IMR-90 (cell line): ENCODE measurements at regions not wholly inside any gene's neighbourhood (a gene's known extent, or its start where the extent isn't known, plus 50 kb on each side); places are given as distances from the start of the nearest gene placed in this dataset.

ENCODE experiments used
- ATAC-seq: fragments of 200-7000 bp; cut with Tn5 transposase; 2 replicates; pipeline ENCODE4 v1.9.1; 2020; ENCODE audit warnings: low read depth, mild to moderate bottlenecking, moderate library complexity
- BruUV-seq: library from RNA; stranded (reverse); fragments of 400-500 nt; replicated peaks from 2 replicates; lab custom pipeline; 2021; lab: Mats Ljungman, UMichigan
- CTCF ChIA-PET: fragments of 300-600 bp; formaldehyde crosslinking; extraction: SDS; loops from one replicate; lab custom pipeline; 2021; ENCODE audit warnings: antibody characterized with exemption; lab: Yijun Ruan, JAX
- POLR2A ChIA-PET: fragments of 300-600 bp; sonication (Branson Sonifier 250); formaldehyde crosslinking; loops from one replicate; lab custom pipeline; 2022; ENCODE audit warnings: antibody characterized with exemption; ENCODE audit not compliant: unreplicated experiment; lab: Charles Lee
- DNase-seq: peaks from one replicate; pipeline ENCODE4 v3.0.0; 2013
- H2AFZ ChIP-seq: replicated peaks from 2 replicates; pipeline ENCODE3; 2013; ENCODE audit warnings: low read length, mild to moderate bottlenecking; ENCODE audit not compliant: poor library complexity
- H2AK5ac ChIP-seq: 2 replicates; pipeline ENCODE4 v1.6.1; 2013; ENCODE audit warnings: low read depth, low read length, inconsistent platforms
- H2AK9ac ChIP-seq: replicated peaks from 2 replicates; pipeline ENCODE3; 2013; ENCODE audit warnings: mild to moderate bottlenecking, low read depth, low read length, moderate library complexity; ENCODE audit not compliant: poor library complexity
- H2BK120ac ChIP-seq: 2 replicates; pipeline ENCODE4 v1.6.1; 2013; ENCODE audit warnings: low read depth, low read length, inconsistent platforms
- H2BK15ac ChIP-seq: 3 replicates; pipeline ENCODE4 v1.6.1; 2013; ENCODE audit warnings: low read depth, low read length, inconsistent platforms
- H2BK20ac ChIP-seq: 2 replicates; pipeline ENCODE4 v1.6.1; 2013; ENCODE audit warnings: low read depth, mild to moderate bottlenecking, inconsistent platforms, low read length, moderate library complexity
- H2BK5ac ChIP-seq: 2 replicates; pipeline ENCODE4 v1.6.1; 2013; ENCODE audit warnings: mild to moderate bottlenecking, low read depth, low read length, inconsistent platforms; ENCODE audit not compliant: poor library complexity, severe bottlenecking
- H3K14ac ChIP-seq: replicated peaks from 2 replicates; pipeline ENCODE4 v1.6.1; 2013; ENCODE audit warnings: low read depth, low read length, inconsistent platforms
- H3K18ac ChIP-seq: 2 replicates; pipeline ENCODE4 v1.6.1; 2013; ENCODE audit warnings: low read depth, low read length, control low read depth
- H3K23ac ChIP-seq: 2 replicates; pipeline ENCODE4 v1.6.1; 2013; ENCODE audit warnings: low read depth, low read length, inconsistent platforms
- H3K27ac ChIP-seq: 2 replicates; pipeline ENCODE4 v1.5.1; 2013; ENCODE audit warnings: mild to moderate bottlenecking, control low read depth, low read length; ENCODE audit not compliant: insufficient read depth
- H3K27me3 ChIP-seq: 2 replicates; pipeline ENCODE4 v1.6.1; 2013; ENCODE audit warnings: low read length; ENCODE audit not compliant: control insufficient read depth, insufficient read depth
- H3K36me3 ChIP-seq: 2 replicates; pipeline ENCODE4 v1.6.1; 2013; ENCODE audit warnings: low read length, mixed read lengths; ENCODE audit not compliant: control insufficient read depth, insufficient read depth
- H3K4ac ChIP-seq: 2 replicates; pipeline ENCODE4 v1.6.1; 2013; ENCODE audit warnings: low read depth, low read length, inconsistent platforms
- H3K4me1 ChIP-seq: 2 replicates; pipeline ENCODE4 v1.6.1; 2013; ENCODE audit warnings: low read length, mixed read lengths; ENCODE audit not compliant: control insufficient read depth, insufficient read depth
- H3K4me2 ChIP-seq: 2 replicates; pipeline ENCODE4 v1.6.1; 2013; ENCODE audit warnings: low read depth, mild to moderate bottlenecking, control low read depth, low read length, moderate library complexity
- H3K4me3 ChIP-seq: 2 replicates; pipeline ENCODE4 v1.5.1; 2013; ENCODE audit warnings: low read depth, mild to moderate bottlenecking, control low read depth, low read length, moderate library complexity; ENCODE audit not compliant: insufficient read depth
- H3K56ac ChIP-seq: 2 replicates; pipeline ENCODE4 v1.6.1; 2013; ENCODE audit warnings: low read length, inconsistent platforms; ENCODE audit not compliant: insufficient read depth; ENCODE audit errors: extremely low read depth
- H3K79me1 ChIP-seq, 2 experiments: 2 replicates each; pipeline ENCODE4 v1.6.1; 2013; ENCODE audit warnings: low read length in 2 of 2, inconsistent platforms in 1 of 2, low read depth in 1 of 2
- H3K9ac ChIP-seq: 2 replicates; pipeline ENCODE4 v1.6.1; 2013; ENCODE audit warnings: low read depth, low read length, control low read depth
- H3K9me1 ChIP-seq: 2 replicates; pipeline ENCODE4 v1.6.1; 2013; ENCODE audit warnings: low read length, inconsistent platforms; ENCODE audit not compliant: insufficient read depth
- H3K9me3 ChIP-seq: 2 replicates; pipeline ENCODE4 v1.6.1; 2013; ENCODE audit warnings: low read length; ENCODE audit not compliant: control insufficient read depth, insufficient read depth
- H4K20me1 ChIP-seq: 2 replicates; pipeline ENCODE4 v1.6.1; 2013; ENCODE audit warnings: low read length, inconsistent platforms; ENCODE audit not compliant: insufficient read depth
- H4K5ac ChIP-seq: 2 replicates; pipeline ENCODE4 v1.6.1; 2013; ENCODE audit warnings: mild to moderate bottlenecking, low read depth, low read length, control low read depth
- H4K8ac ChIP-seq, 2 experiments: 2 replicates each; pipeline ENCODE4 v1.6.1; 2013; ENCODE audit warnings: low read depth in 2 of 2, low read length in 2 of 2, control low read depth in 1 of 2, inconsistent platforms in 1 of 2
- H4K91ac ChIP-seq: 2 replicates; pipeline ENCODE4 v1.6.1; 2013; ENCODE audit warnings: low read depth, low read length, inconsistent platforms; ENCODE audit not compliant: insufficient read depth
- BHLHE40 ChIP-seq: fragments of 150-350 bp; IDR thresholded peaks from 2 replicates; pipeline ENCODE4 v1.6.1; 2016; ENCODE audit warnings: mild to moderate bottlenecking, low read depth, low read length
- CEBPB ChIP-seq: IDR thresholded peaks from 2 replicates; pipeline ENCODE4 v1.6.1; 2012; ENCODE audit warnings: low read depth, low read length, improper control_type of control experiment
- CHD1 ChIP-seq: IDR thresholded peaks from 2 replicates; pipeline ENCODE4 v1.6.1; 2012; ENCODE audit warnings: low read depth, low read length, improper control_type of control experiment
- FOS ChIP-seq: fragments of 150-350 bp; IDR thresholded peaks from 2 replicates; pipeline ENCODE4 v1.6.1; 2016; ENCODE audit warnings: low read depth, low read length
- MAFK ChIP-seq: IDR thresholded peaks from 2 replicates; pipeline ENCODE4 v1.6.1; 2012; ENCODE audit warnings: low read depth, low read length, improper control_type of control experiment
- MAZ ChIP-seq: IDR thresholded peaks from 2 replicates; pipeline ENCODE4 v1.6.1; 2012; ENCODE audit warnings: low read depth, mild to moderate bottlenecking, low read length, improper control_type of control experiment, moderate library complexity, borderline replicate concordance
- MXI1 ChIP-seq: IDR thresholded peaks from 2 replicates; pipeline ENCODE4 v1.6.1; 2012; ENCODE audit warnings: low read depth, mild to moderate bottlenecking, low read length, moderate library complexity, borderline replicate concordance
- POLR2A ChIP-seq: IDR thresholded peaks from 2 replicates; pipeline ENCODE4 v1.6.1; 2012; ENCODE audit warnings: mild to moderate bottlenecking, low read depth, low read length
- RAD21 ChIP-seq: IDR thresholded peaks from 2 replicates; pipeline ENCODE4 v1.6.1; 2012; ENCODE audit warnings: low read length, improper control_type of control experiment
- RFX5 ChIP-seq: IDR thresholded peaks from 2 replicates; pipeline ENCODE4 v1.8.0; 2012; ENCODE audit warnings: low read depth, mild to moderate bottlenecking, low read length, moderate library complexity
- SMC3 ChIP-seq: fragments of 150-350 bp; IDR thresholded peaks from 2 replicates; pipeline ENCODE4 v1.6.1; 2016; ENCODE audit warnings: low read depth, mild to moderate bottlenecking, antibody characterized with exemption, low read length, moderate library complexity
- WGBS, 2 experiments: methylation state at CpG; one replicate each; pipeline versions ENCODE4 v1.1.5 to v1.1.7; 2013; ENCODE audit warnings: missing lambda C conversion rate in 2 of 2; ENCODE audit not compliant: insufficient read length in 1 of 2; ENCODE audit errors: extremely low coverage in 2 of 2; 5-methylcytosine and 5-hydroxymethylcytosine counted together
- dilution Hi-C: fragments of 300-500 bp; cut with HindIII; formaldehyde crosslinking; loops from one replicate; pipeline ENCODE4 v1.14.3; 2018; ENCODE audit warnings: low sequenced_read_pairs; ENCODE audit not compliant: unreplicated experiment
- in situ Hi-C: fragments of 300-500 bp; cut with MboI; formaldehyde crosslinking; loops from 3 replicates; pipeline ENCODE4 v1.14.3; 2019; ENCODE audit warnings: low sequenced_read_pairs, inconsistent platforms, mixed read lengths
- intact Hi-C: fragments of 100-400 bp; cut with micrococcal nuclease; formaldehyde crosslinking; loops from 2 replicates; pipeline ENCODE4 v1.10.0; 2022
- TF ChIP-seq, protein P1 (sequence below): conservative IDR thresholded peaks from 2 replicates; pipeline ENCODE4 v1.5.1; 2012; ENCODE audit warnings: mild to moderate bottlenecking, low read depth, low read length, improper control_type of control experiment
- TF ChIP-seq, protein P2 (sequence below): fragments of 150-350 bp; IDR thresholded peaks from 2 replicates; pipeline ENCODE4 v1.6.1; 2017; ENCODE audit warnings: mild to moderate bottlenecking, antibody characterized with exemption, low read length, low read depth
- TF ChIP-seq, protein P3 (sequence below): fragments of 150-350 bp; IDR thresholded peaks from 2 replicates; pipeline ENCODE4 v1.6.1; 2016; ENCODE audit warnings: low read depth, mild to moderate bottlenecking, low read length, moderate library complexity, borderline replicate concordance

DNA sequence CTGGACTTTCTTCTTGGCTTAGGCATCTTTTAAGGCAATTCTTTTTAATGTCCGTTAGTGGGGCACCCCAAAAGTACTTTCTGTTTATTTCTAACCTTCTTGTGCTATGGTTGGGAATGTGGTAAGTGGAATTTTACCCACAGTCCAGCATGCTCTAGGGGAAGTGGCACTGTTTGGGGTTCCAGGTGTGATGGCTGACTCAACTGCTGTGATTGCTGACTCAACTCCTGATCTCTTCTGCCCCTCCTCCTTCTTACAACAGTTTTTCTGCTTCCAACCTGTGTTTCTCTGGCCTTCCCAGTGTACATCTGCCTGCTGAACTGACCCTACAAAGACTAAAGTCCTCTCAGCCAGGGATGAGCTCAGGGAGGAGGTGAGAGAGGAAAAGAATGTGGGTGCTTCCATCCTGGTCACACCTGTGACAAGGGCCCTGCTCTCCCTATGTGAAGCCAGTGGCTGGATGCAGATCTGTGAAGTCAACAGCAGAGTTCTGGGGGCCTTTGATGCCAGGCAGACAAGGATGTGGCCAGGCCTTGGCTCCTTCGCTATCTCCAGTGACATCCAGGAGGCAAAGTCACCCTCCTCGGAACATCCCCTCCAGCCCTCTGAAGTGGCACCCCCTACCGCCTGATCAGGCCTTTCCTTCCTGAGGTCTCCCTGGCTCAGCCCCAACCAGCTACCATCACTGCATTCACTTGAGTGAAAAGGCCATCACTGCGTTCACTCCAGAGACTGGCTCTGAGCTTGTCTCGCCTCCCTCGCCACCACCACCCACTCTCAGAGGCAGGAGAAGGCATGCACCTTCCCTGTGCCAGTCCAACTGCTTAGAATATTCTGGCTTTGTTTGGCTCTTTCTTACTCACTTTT lies 72.2 kb downstream of the C5orf15 start:
- no peak for TF ChIP-seq POLR2A
- TF ChIP-seq RAD21, result no peak
- TF ChIP-seq, protein P1, sequence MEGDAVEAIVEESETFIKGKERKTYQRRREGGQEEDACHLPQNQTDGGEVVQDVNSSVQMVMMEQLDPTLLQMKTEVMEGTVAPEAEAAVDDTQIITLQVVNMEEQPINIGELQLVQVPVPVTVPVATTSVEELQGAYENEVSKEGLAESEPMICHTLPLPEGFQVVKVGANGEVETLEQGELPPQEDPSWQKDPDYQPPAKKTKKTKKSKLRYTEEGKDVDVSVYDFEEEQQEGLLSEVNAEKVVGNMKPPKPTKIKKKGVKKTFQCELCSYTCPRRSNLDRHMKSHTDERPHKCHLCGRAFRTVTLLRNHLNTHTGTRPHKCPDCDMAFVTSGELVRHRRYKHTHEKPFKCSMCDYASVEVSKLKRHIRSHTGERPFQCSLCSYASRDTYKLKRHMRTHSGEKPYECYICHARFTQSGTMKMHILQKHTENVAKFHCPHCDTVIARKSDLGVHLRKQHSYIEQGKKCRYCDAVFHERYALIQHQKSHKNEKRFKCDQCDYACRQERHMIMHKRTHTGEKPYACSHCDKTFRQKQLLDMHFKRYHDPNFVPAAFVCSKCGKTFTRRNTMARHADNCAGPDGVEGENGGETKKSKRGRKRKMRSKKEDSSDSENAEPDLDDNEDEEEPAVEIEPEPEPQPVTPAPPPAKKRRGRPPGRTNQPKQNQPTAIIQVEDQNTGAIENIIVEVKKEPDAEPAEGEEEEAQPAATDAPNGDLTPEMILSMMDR, result no peak
- TF ChIP-seq FOS, result no peak
- TF ChIP-seq BHLHE40, result no peak
- TF ChIP-seq, protein P2, sequence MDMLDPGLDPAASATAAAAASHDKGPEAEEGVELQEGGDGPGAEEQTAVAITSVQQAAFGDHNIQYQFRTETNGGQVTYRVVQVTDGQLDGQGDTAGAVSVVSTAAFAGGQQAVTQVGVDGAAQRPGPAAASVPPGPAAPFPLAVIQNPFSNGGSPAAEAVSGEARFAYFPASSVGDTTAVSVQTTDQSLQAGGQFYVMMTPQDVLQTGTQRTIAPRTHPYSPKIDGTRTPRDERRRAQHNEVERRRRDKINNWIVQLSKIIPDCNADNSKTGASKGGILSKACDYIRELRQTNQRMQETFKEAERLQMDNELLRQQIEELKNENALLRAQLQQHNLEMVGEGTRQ, result no peak
- TF ChIP-seq RFX5, result no peak
- TF ChIP-seq CEBPB, result no peak
- TF ChIP-seq MAFK, result no peak
- TF ChIP-seq MAZ, result no peak
- TF ChIP-seq MXI1, result no peak
- TF ChIP-seq, protein P3, sequence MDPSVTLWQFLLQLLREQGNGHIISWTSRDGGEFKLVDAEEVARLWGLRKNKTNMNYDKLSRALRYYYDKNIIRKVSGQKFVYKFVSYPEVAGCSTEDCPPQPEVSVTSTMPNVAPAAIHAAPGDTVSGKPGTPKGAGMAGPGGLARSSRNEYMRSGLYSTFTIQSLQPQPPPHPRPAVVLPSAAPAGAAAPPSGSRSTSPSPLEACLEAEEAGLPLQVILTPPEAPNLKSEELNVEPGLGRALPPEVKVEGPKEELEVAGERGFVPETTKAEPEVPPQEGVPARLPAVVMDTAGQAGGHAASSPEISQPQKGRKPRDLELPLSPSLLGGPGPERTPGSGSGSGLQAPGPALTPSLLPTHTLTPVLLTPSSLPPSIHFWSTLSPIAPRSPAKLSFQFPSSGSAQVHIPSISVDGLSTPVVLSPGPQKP, result no peak
- TF ChIP-seq CHD1, result no peak
- TF ChIP-seq SMC3, result no peak
- CTCF ChIA-PET, result no interaction called here
- no peak overlapping the region for H3K18ac ChIP-seq

More for the DNA sequence above, 72.2 kb downstream of the C5orf15 start:
- Histone ChIP-seq H2BK5ac (no peak overlapping the region), H3K9ac (no peak overlapping the region), H2AK9ac (no peak overlapping the region), H2AK5ac (no peak overlapping the region), H4K5ac (no peak overlapping the region), H3K4me3 (no peak overlapping the region), H2BK15ac (no peak overlapping the region), H3K9me3 (no peaks in the 10 kb centered on the region), H3K79me1 (no peaks in the 10 kb centered on the region), H4K91ac (no peak overlapping the region), H2BK20ac (no peak overlapping the region), H3K9me1 (no peaks in the 10 kb centered on the region; the same call in 1 of the 2 replicates), H2BK120ac (no peak overlapping the region), H4K8ac (no peak overlapping the region), H3K14ac (no peak overlapping the region), H2AFZ (no peak overlapping the region), H3K4me1 (no peaks in the 10 kb centered on the region), H3K4me2 (no peak overlapping the region), H4K20me1 (no peaks in the 10 kb centered on the region; the same call in 1 of the 2 replicates), H3K4ac (no peak overlapping the region), H3K36me3 (no peaks in the 10 kb centered on the region), H3K23ac (no peak overlapping the region), H3K27ac (no peak overlapping the region), H3K27me3 (peaks cover 55% of the 10 kb centered on the region), H3K56ac (no peak overlapping the region)
- POLR2A ChIA-PET, result no interaction called here
- intact Hi-C loops, result no loop called here
- in situ Hi-C loops, result no loop called here
- dilution Hi-C loops, result no loop called here
- no TSS peak for BruUV-seq
- 80% methylated on average over 3 of the region's 7 CpGs; no CpG with 5 or more reads in 1 of the 2 experiments for WGBS, 2 experiments
- DNase-seq, result no peak
- no peak for ATAC-seq
